Dermis blood vessel endothelial cell (primary cell): ENCODE measurements at regions not wholly inside any gene's neighbourhood (a gene's known extent, or its start where the extent isn't known, plus 50 kb on each side); places are given as distances from the start of the nearest gene placed in this dataset.
"Not testable (repeated sequence)": the region's sequence is repeated elsewhere in the genome, so short reads cannot be mapped to it uniquely, and the experiment has no call there.

Experiments
- DNase-seq: peaks from one replicate; pipeline ENCODE4 v3.0.0; 2010

DNA sequence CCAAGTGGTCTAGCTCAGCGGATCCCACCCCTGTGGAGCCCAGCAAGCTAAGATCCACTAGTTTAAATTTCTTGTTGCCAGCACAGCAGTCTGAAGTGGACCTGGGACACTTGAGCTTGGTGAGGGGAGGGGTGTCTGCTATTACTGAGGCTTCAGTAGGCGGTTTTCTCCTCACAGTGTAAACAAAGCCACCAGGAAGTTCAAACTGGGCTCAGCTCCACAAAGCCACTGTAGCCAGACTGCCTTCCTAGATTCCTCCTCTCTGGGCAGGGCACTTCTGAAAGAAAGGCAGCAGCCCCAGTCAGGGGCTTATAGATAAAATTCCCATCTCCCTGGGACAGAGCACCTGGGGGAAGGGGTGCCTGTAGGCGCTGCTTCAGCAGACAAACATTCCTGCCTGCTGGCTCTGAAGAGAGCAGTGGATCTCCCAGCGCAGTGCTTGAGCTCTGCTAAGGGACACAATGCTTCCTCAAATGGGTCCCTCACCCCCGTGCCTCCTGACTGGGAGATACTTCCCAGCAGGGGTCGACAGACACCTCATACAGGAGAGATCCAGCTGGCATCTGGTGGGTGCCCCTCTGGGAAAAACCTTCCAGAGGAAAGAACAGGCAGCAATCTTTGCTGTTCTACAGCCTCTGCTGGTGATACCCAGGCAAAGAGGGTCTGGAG lies 148.6 kb upstream of the PDE4D start:
- DNase-seq: not testable (repeated sequence)

DNA sequence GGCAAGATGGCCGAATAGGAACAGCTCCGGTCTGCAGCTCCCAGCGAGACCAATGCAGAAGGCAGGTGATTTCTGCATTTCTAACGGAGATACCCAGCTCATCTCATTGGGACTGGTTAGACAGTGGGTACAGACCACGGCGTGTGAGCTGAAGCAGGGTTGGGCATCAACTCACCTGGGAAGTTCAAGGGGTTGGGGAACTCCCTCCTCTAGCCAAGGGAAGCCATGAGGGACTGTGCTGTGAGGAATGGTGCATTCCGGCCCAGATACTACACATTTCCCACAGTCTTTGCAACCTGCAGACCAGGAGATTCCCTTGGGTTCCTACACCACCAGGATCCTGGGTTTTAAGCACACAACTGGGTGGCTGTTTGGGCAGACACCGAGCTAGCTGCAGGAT lies 148.0 kb upstream of the PDE4D start:
- DNase-seq: not testable (repeated sequence)

GRCh38 chr5:60036192-60036938 lies 142.8 kb upstream of the PDE4D start:
- DNase-seq: no peak

GRCh38 chr5:60026161-60026560 lies 132.6 kb upstream of the PDE4D start:
- no peak for DNase-seq

- DNase-seq: no peak
Measured at GRCh38 chr5:60024104-60024503, 130.6 kb upstream of the PDE4D start.

DNA sequence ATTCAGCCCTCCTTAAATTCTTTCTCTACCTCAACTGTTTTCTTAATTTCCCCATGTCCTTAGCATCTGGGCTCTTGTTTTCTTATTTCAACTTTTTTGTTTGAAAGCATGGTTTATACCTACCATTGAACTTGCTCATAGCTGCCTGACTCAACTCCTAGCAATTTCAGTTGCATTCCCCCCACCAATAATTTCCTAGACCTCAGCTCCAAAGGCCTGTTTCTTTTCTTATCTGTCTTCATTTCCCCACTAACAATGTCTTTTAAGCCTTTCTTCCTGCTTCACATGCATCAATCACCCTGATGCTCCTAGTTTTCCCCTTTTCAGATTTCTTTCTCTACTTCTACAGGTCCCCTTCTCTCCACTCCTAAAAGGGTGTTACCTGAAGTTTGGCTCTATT lies 129.7 kb upstream of the PDE4D start:
- DNase-seq: no peak

GRCh38 chr5:60020457-60020856 lies 126.9 kb upstream of the PDE4D start:
- no peak for DNase-seq

DNA sequence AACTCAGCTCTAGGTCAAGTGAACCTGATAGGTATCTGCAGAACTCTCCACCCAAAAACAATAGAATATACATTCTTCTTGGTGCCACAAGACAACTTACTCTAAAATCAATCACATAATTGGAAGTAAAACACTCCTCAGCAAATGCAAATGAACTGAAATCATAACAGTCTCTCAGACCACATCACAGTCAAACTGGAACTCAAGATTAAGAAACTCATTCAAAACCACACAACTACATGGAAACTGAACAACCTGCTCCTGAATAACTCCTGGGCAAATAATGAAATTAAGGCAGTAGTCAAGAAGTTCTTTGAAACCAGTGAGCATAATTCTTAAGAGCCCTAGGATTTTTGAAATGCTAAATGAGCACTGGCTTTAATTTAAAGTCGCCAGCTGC lies 125.4 kb upstream of the PDE4D start:
- not testable (repeated sequence) for DNase-seq

- DNase-seq: no peak
Measured at GRCh38 chr5:60018091-60018490, 124.6 kb upstream of the PDE4D start.

DNA sequence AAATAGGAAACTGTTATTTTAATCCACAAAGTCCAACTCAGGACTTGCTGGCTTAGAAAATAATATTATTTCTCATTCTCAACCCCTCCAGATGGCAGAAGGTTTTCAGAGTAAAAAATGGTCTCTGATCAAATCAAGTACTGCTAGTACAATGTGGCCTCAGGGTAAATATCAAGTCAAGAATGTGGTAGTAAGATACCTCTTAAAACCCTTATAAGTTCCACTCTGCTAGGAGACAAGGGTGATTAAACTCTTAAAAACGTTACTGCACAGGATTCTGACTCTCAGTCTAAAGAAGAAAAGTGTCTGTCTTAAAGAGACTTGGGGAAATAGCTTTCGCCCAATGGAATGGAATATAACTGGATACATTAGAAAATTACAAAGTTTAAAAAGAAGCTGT lies 120.8 kb upstream of the PDE4D start:
- DNase-seq: no peak

GRCh38 chr5:60010853-60011252 lies 117.3 kb upstream of the PDE4D start:
- no peak for DNase-seq

DNA sequence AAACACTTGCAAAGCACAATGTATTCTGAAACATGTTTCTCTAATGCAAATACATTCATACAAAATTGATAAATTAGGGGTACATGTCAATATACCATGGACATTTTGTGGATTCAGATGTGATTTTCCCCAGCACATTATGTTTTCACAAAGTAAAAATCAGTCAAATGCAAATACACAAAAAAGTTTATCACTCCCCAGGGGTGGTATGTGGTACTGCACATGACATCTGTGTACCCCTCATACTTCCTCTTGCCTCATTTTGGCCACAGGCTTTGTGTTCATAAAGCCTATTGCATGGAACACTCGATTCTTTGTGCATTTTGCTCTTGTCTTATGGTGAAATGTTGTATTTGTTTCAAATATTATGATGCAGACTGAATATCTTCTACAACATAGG lies 116.8 kb upstream of the PDE4D start:
- no peak for DNase-seq

- no peak for DNase-seq
Measured at GRCh38 chr5:60007729-60008128, 114.2 kb upstream of the PDE4D start.

DNA sequence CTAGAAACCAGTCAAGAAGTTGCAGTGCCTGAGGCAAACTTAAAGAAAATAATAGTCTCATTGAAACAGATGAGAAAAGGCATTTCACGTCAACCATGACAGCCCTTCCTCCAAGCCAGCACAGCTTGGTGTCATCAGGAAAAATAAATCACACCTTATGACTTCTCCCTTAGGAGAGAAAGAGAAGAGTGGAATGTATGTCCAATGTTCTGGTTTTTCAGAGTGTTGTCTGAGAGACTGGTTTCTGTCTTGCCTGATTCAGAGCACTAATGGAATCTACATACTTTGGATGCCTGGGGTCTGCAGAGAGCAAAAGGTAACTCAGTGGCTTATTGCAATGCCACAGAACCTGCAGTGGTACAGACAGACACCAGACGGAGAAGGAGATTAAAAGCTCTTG lies 105.5 kb upstream of the PDE4D start:
- DNase-seq: no peak

GRCh38 chr5:59992206-59992605 lies 98.7 kb upstream of the PDE4D start:
- DNase-seq: no peak

GRCh38 chr5:59988396-59988795 lies 94.9 kb upstream of the PDE4D start:
- no peak for DNase-seq

- no peak for DNase-seq
Measured at GRCh38 chr5:59976342-59976741, 82.8 kb upstream of the PDE4D start.

DNA sequence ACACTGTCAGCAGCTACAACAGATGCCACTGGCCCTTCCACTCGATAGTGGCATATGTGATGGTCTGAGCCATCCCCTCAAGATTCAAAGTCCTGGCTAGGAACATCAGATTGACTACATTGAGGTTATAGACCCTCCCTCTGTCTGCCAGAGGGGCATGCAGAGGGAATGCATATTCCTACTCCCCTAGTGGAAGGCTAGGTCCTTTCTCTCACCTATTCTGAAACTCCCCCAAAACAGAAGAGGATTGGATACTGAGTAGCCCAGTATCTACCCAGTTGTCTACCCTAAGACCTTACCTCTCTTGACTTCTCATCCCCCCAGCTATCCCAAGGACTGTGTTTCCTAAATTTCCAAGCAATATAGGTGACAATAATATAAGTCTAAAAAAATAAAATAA lies 78.5 kb upstream of the PDE4D start:
- no peak for DNase-seq

DNA sequence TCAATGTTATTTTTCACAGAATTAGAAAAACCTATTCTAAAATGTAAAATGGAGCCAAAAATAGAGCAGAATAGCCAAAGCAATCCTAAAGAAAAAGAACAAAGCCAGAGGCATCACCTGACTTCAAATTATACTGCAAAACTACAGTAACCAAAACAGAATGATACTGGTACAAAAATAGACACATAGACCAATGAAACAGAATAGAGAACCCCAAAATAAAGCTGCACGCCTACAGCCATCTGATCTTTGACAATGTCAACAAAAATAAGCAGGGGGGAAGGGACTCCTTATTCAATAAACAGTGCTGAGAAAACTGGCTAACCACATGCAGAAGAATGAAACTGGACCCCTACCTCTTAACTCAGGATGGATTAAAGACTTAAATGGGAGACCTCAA lies 65.8 kb upstream of the PDE4D start:
- no peak for DNase-seq

DNA sequence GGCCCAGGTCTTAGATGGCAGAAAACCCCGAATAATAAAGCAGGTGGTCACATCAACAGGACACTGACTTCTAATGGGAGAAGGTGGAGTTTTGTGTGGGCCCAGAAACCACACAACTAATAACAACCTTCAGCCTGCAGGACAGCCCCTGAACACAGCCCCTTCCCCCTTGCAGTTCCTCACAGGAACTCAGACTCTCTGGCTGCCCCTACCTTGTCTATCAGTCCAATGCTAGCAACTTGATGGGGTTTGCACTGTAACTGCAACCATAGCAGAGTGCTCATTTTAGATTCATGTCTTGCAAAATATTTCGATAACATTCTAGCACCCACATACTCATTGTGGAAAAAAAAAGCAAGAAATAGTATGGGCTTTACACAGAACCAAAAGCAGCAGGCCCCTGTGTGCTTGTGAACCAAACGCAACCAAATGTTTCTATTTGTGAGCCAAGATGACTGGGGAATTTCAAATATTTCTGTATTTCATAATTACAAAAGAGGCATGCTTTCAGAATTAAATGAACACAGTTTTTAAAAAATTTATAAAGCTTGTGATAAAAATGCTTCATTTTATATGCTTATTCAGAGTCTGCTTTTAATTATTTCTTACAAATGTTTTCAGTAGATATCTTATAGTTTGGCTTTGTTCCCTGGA lies 62.7 kb upstream of the PDE4D start:
- DNase-seq: no peak

GRCh38 chr5:59955241-59955640 lies 61.7 kb upstream of the PDE4D start:
- no peak for DNase-seq

DNA sequence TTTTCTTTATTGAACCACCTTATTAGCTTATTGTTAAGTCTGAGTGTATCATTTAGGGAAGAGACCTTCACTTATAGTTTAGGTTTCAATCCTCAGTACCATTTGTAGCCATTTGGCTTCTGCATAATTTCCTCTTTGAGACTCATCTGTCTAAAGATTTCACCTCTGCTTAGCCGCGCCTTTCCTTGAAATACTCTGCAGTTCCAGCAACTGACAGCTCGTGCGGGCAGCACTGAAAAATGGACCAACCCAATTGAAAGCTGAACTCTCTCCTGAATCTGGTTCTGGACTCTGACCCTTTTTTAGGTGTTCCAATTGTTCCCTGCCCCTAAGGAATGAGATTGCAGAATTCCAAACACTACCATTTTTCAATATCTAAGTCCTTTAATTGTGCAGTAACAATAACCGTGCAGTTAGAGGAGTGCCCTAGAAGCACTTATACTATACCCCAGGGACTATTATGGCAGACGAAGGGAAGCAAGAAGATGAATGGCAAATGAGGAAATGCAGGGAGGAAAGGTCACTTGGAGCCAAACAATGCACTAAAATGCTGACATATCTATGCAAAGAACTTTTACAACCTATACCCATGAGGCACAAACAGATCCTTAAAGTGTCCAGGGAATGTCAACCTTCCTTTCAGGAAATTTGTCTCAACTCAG lies 50.1 kb upstream of the PDE4D start:
- DNase-seq: no peak
